HG03108 (cell line): ENCODE measurements at regions not wholly inside any gene's neighbourhood (a gene's known extent, or its start where the extent isn't known, plus 50 kb on each side); places are given as distances from the start of the nearest gene placed in this dataset.
"Not testable (repeated sequence)": the region's sequence is repeated elsewhere in the genome, so short reads cannot be mapped to it uniquely, and the experiment has no call there.

ENCODE experiments used
- ATAC-seq: cut with Tn5 transposase; IDR thresholded peaks from one replicate; pipeline ENCODE4 v1.9.1; 2021; ENCODE audit warnings: moderate library complexity; ENCODE audit not compliant: unreplicated experiment

DNA sequence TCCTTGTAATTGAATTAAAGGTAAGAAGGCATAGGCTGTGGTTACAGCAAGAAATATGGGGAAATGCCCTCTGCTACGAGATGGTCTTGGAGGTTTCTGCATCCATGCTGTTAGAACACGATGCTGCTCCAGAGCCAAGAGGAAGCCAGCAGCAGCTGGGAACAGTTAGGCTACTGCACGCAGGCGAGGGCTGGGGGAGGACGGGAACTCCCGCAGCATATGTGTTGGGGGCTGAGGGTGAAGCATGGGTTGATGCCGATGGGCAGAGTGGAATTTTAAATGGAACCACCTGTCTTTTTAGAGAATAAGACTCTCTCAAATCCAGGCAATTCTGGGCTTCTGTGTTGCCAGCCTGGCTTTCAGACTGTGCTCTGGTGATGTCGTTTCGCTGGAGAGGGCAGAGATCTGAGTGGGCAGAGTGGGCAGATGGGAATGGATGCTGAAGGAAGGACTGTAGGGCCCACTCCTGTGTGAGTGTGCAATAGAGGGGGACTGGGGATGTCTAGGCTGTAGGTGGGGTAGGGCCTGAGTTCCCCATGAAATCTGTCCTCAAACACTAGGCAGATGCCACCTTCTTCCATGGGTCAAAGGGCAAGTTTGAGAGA, 417.0 kb upstream of the TPM1 start:
- no peak for ATAC-seq

DNA sequence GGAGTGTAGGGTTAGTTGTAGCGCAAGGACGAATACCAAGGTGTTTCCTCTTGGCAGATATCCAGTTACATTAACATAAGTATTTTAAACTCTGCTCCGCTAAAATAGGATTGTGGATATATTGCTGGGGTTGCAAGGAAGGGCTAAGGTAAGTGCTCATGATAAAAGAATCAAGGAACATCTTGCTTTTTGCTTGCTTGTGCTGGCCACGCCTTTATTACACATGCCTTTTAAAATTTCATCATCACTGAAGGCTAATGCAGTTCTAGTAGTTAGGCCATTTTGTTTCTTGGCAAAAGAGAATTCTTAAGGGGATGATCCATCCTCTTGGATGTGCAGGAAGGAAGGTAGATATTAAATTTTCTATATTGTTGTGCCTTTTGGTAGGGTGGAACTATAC, 415.6 kb upstream of the TPM1 start:
- ATAC-seq, result no peak

DNA sequence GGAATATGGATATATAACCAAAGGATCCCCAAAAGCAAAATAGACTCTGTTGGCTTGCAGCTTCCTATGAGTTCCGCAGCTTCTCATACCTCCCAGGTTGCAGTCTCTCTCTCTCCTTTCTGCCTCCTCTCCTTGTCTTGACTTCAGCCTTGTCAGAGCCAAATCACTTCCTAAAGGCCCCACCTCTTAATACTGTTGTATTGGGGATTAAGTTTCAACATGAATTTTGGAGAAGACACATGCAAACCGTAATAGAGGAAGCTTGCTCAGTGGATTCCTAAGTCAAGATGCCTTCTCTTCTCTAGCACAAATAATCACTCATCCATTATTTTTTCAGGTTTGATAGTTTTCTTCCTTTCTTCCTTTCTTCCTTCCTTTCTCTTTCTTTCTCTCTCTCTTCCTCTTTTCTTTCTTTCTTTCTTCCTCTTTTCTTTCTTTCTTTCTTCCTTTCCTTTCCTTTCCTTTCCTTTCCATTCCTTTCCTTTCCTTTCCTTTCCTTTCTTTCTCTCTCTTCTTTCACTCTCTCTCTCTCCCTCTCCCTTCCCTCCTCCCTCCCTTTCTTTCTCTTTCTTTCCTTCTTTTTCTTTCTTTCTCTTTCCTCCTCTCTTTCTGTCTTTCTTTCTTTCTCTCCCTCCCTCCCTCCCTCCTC, 411.3 kb upstream of the TPM1 start:
- no peak for ATAC-seq

DNA sequence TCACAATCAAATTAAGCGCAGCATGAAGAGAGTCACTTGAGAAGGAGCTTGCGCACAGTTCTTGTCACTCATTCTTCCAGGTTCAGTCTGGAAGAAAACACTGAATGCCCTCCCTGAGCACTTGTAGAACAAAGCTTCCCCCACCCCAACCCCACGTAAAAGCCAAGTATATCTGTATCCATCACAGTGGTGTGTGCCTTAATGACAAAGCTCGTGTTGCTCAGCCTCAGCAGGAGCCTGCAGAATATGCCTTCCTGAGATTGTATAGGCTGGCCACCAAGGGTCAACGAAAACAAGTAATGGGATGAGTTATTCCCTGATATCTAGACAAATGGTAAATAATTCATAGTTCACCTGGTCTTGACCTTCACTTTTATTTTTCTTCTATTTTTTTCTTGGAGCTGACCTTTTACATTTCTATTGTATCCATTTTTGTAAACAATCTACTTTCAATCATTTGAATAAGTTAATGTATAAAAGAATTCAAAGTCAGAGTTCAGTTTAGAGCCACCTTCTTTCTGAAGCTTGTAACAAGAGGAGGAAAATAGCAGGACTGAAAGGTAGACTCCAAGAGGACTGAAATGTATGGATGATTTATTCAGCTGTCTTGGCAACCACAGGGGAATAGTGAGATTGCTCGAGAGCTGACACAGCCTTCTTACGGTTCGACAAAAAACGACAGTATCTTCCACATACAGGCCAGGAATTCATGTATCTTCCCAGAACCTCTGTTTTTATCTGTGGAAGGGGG, 405.5 kb upstream of the TPM1 start:
- ATAC-seq, result no peak

DNA sequence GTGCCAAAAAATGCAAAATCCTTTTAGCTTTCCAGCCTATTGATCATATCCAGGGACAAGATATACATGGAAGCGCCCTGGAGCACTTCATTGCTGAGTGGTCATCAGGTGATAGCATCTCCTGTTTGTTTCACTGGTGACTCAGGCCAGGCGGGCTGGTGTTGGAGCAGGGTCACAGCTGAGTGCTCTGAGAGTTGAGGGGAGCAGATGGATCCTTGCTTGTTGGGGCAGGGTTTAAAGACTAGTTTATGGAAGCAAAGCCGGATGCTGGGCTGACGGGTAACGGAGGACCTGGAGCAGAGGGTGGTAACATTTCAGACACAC, 405.0 kb upstream of the TPM1 start:
- no peak for ATAC-seq

DNA sequence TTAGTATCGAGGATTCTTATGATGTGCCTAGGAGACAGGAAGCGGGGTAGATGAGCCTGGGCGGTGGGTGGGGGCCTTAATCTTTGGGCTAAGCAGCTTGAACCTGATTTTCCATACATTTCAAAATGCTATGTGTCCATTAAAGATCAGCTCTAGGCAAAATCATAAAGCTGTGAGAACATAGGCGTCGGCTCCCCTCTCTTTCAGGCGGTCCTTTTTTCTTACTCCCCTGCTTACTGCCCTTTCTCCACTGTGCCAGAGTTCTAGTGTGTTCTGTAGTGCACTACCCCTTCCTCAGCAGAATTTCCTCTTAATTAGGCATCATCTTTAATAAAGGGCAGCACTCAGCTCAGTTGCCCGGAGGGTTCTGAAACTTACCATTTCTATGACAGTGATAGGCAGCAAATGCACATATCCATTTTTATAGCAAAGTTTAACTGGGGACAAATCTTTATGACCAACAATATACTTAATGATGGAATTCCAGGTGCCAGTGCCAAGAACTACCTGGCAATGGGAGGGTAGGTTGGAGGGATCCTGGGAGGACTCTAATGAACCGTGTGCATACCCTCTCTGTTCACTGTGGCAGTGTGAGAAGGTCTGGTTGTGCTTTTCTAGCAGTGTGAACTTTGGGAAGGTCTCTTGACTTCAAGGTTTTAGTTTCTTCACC, 404.5 kb upstream of the TPM1 start:
- ATAC-seq, result no peak

DNA sequence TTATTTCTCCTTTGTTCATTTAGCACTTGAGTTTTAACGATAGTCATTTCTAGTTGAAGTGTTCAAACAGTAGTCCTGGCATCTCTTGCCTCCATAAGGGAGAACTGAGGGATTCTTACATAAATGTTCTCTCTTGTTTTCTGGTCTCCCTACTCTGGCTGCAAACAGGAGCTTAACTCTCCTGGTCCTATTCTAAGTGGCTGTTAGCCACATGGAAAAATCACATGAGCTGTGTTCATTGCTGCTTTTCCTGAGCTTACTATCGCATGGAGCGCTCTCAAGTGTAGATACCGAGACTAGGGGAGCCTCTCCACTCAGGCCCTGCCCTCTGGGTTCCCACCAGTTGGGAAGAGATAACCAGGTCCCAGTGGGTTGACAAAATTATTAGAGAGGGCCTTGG, 403.1 kb upstream of the TPM1 start:
- no peak for ATAC-seq

DNA sequence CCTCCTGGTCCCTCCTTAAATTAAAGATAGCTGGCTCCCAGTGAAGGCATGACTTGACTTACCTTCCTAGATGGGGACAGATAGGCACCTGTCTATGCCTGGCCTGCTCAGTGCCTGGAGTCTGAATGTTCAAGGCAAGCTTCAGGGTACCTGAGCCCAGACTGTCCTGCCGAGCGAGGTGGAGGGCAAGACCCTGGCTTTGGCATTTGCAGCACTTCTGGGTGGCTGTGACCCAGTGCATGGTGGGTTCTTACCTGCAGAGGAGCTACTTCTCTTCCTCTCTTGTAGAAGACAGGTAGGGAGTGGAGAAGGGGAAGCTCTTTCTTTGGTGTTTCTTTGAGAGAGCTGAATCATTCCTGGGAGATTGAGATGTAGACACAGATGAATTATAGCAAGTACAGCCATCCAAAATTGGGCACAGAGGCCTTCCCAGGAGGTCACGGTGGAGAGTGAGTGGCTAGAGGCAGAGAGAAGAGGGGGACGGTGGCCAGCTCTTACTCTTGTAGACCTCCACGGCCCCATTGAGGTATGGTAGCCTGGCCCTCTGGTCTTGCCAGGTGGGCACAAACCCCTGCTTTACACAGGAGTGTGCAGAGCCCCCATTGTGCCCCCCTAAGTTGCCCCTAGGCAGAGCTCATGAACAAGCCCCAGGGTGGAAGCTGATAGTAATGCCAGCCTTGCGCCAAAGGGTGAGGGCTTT, 402.5 kb upstream of the TPM1 start:
- no peak for ATAC-seq

DNA sequence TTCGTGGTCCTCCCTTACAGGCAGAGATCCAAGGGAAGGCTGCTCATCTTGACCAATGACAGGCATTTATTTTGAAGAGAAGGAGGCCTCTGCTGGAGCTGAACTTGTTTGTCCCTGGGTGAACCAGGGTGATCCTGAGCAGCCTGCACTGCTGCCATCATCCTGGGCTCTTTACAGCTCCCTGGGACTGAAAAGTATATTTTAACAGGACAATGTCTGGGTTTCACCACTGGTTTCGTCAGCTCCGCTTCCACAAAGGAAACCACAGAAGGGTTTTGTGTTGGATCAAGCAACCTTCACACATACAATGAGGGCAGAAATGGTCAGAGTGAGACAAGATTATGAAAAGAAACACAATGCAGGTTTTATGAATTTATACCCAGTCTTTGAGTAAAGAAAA, 400.7 kb upstream of the TPM1 start:
- ATAC-seq, result no peak

DNA sequence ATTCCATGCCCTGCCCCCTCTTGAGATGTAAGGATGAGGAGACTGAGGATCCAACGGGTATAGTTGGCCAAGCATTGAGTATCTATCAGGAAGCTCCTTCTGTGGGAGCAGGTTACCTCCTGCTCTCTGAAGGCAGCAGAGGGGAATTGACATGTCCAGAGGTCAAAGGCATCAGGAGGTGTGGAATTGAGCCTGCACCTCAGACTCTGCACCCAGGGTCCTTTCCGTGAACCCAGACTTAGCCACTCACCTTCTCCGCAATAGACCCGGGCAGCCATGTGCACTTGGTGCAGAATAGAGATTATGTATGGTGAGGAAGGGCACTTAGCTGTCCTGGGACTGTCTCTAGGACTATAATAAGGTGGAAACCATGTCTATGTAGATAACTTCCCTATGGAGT, 399.0 kb upstream of the TPM1 start:
- no peak for ATAC-seq

DNA sequence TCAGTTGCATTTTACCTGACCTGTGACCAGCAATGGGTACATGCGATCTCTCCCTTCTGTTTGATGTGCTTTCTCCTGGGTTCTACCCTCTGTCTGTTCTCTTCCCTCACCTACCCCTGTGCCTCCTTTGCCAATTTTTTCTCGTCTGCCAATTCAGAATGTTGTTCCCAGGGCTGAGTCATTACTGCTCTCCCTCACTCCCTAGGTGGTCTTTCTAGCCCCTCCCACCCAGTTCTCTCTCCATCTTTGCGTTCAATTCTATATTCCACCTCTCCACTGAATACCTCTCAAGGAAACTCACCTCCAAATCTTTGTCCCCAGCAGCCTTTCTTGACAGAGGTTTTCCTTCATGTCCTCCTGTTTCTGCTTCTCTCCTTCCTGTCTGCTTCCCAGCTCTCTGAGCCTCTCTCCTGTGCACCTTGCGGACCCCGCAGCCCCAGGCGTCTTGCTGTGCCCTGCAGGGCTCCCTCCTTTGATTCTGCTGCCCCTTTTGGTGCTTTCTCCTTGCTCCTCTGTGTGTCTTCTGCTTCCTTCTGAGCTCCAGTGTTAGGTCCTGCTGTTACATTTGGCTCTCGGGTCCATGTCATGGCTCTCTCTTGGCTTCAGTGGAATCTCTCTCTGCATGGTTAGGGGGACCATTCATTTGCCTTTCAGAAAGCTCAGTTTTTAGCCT, 398.2 kb upstream of the TPM1 start:
- ATAC-seq, result no peak

DNA sequence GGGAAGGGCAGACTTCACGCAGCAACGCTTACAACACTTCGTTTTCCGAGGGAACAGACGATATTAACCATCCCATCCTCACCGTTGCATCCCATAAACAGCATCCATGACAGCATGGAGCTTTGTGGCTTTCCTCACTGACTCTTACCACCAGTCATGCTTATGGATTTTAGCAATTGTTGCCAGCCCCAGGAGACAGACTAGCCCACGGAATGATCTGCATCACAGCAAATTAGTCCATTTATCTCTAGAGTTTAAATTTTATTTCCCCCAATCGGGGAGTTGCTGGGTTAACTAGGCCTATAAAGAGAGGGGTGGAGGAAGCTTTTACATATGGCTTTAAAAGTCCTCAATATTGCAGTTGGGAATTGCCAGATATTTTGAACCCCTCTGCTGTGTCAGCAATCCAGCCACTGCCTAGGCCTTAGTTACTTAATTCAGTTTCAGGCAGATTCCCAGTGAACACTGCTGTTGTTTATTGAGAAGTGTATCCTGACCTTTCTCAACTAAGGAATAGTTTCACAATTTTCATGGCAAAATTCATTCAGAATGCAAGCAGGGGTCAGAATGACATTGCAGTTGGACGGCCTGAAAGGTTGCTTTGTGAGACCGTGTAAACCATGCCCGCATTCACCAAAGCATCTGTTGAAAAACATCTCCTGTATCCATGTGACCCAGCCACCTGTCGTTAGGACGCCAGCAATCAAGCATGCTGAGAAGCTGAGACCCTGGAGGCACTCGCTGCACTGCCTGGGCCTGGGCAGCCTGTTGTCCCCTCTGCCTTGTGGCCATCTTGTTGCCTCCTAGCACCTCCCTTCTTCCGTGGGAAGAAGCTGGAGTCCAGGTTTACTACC, 397.4 kb upstream of the TPM1 start:
- ATAC-seq, result no peak

DNA sequence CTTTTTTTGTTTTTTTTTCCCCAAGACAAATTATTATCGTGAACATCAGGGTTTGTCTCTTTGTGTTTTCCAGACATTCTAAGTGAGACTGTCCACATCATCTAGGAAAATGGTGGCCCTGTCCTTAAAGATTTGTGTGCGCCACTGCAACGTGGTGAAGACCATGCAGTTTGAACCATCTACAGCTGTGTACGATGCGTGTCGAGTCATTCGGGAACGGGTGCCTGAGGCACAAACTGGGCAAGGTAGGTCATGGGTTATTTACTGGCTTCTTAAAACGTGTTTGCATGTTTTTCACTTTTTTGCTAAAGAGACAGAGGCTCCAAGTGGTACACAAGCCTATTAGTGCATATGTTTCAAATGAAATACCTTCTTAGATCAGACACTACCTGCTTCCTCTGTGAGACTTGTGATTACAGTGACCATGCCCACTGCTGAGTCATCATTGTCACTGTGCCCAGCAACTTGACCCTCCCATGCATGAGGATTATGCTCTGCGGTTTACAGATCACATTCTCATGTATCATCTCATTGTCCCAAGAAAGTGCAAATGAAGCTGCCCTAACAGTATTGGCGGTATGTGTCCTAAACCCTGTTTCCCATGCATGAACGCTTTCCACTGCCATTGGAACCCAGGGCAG, 395.2 kb upstream of the TPM1 start:
- ATAC-seq, result no peak

DNA sequence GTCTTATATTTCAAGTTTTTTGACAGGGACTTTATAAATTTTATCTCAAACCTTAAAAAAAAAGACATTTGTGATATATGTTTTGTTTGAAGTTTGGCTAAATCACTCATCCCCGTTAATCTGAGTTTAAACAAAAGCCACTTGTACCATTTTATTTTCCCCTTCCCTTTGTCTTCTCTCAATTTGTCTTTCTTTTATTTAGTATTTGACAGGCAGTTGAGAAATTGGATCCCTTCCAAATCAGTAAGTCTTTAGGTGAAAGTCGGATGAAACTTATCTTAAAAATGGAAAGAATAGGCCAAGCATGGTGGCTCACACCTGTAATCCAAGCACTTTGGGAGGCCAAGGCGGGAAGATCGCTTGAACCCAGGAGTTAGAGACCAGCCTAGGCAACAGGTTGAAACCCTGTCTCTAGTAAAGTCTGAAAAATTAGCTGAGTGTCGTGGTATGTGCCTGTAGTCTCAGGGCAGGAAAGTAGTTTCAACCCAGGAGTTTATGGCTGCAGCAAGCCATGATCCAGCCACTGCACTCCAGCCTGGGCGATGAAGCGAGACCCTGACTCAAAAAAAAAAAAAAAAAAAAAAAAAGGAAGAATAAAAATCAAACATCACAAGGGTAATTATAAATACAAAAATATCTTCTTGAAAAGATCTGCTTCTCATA, 394.6 kb upstream of the TPM1 start:
- ATAC-seq, result no peak

DNA sequence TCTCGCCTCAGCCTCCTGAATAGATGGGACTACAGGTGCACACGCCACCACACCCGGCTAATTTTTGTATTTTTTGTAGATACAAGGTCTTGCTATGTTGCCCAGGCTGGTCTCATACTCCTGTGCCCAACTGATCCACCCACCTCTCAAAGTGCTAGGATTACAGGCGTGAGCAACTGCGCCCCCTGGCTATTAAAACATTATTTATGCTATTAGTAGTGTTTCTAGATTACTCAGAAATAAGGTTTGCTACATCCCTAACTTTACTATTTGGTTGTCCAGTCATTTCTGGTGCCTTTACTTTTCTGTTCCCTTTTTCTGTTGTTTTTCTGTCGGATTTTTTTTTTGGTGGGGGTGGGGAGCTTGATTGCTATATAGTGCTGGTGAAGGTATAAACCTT, 393.6 kb upstream of the TPM1 start:
- no peak for ATAC-seq

DNA sequence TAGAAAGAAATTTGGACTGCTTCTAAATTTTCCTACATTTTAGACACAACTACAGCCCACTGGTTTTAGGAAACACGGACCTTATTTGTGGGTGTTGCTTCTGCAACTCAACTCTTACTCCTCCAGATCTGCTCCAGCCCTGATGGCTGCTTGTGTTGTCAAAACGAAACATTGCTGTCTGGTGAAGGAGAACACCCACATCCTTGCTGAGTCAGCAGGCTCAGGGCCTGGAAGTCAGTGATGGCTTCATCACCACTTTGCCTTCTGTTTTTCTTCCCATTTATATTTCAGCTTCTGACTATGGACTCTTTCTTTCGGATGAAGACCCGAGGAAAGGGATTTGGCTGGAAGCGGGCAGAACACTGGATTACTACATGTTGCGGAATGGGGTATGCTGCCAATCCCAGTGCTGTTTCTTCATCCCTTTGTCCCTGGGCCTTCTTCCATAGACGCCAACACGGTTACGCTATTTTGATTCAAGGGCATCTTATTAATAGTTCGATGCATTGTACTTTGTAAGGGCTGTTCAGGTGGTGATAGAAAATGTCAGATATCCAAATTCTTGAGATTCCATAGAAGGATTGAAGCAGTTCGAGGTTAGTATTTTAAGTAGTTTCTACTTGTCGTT, 392.6 kb upstream of the TPM1 start:
- ATAC-seq, result peak; percentile 82

DNA sequence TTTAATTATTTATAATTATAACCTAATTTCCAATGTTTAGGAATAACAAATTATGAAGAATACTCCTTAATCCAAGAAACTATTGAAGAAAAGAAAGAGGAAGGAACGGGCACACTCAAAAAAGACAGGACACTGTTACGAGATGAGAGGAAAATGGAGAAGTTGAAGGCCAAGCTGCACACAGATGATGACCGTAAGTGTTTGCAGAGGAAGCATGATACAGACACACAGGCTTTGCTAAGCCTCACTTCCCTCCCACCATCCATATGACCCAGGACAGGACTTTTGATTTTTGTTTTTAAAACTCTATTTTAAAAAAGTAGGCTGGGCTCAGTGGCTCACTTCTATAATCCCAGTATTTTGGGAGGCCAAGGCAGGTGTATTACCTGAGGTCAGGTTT, 389.4 kb upstream of the TPM1 start:
- no peak for ATAC-seq

DNA sequence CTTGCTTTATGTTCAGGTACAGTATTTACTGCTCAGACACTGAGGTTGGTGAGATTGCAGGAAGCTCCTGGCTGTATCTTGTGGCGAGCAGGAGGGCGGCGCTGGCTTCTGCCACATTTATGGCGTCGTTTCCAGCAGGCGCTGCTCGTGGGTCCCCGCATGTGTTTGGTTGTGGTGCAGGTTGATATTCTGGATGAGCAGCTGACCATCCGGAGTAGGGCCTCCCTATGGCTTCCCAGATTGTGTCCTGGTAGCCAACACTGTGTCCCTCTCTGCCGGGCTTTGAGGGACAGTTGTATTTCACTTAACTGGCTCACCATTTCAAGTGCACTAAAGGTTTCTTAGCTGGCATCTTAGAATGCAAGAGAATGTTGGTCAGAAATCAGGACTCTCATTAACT, 386.5 kb upstream of the TPM1 start:
- no peak for ATAC-seq

DNA sequence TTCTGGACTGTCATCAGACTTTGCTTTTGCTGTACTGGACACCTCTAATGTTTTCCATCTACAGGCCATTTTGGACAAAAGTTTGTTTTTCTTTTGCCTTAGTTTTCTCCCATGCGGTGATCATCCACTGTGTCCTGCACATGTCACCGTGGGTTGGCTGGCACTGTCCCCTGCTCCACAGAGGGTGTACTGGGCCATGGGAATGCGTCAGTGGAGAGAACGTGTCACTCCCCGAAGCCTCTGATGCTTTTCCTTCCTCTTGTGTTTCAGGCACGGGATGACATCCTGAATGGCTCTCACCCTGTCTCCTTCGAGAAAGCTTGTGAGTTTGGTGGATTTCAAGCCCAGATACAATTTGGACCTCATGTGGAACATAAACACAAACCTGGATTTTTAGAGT, 385.0 kb upstream of the TPM1 start:
- not testable (repeated sequence) for ATAC-seq
